HCT116 (cell line): ENCODE measurements at regions not wholly inside any gene's neighbourhood (a gene's known extent, or its start where the extent isn't known, plus 50 kb on each side); places are given as distances from the start of the nearest gene placed in this dataset.
A peak's percentile ranks its signal among the peaks of the same experiment; 100 is the strongest.

ENCODE experiments used
- ATAC-seq: fragments of 200-7000 bp; cut with Tn5 transposase; 2 replicates; pipeline ENCODE4 v1.9.1; 2020; ENCODE audit warnings: mild to moderate bottlenecking, moderate library complexity
- BruUV-seq: library from RNA; stranded (reverse); fragments of 400-500 nt; replicated peaks from 2 replicates; lab custom pipeline; 2021; lab: Mats Ljungman, UMichigan
- CTCF ChIA-PET: fragments of 300-600 bp; sonication (Branson Sonifier 250); formaldehyde crosslinking; loops from one replicate; lab custom pipeline; 2021; ENCODE audit warnings: antibody characterized with exemption; lab: Charles Lee
- POLR2A ChIA-PET: fragments of 300-600, 350-600 bp; sonication (Branson Sonifier 250); formaldehyde crosslinking; loops from one replicate; lab custom pipeline; 2021; ENCODE audit warnings: antibody characterized with exemption; lab: Charles Lee
- RAD21 ChIA-PET, 2 experiments: fragments of 300-600 bp; sonication (Branson Sonifier 250); formaldehyde crosslinking; loops; one replicate each; lab custom pipeline; 2023; ENCODE audit warnings: low total read pairs in 2 of 2; ENCODE audit not compliant: uncharacterized antibody in 2 of 2, unreplicated experiment in 2 of 2, low non-redundant PET in 1 of 2; lab: Charles Lee
- DNase-seq: peaks from one replicate; pipeline ENCODE4 v3.0.0-alpha.2; 2010; ENCODE audit warnings: low read depth, low spot score
- H2AFZ ChIP-seq: fragments of 200-600 bp; shearing (Covaris generic), sonication (generic); 2 replicates; pipeline ENCODE4 v1.6.1; 2017; ENCODE audit warnings: low read depth, mixed run types, mixed read lengths, antibody characterized with exemption, low read length; ENCODE audit not compliant: poor library complexity, severe bottlenecking
- H3K27ac ChIP-seq: 2 replicates; pipeline ENCODE4 v1.5.1; 2012; ENCODE audit warnings: low read depth, low read length
- H3K27me3 ChIP-seq: fragments of 200-600 bp; sonication (generic); 2 replicates; pipeline ENCODE4 v1.6.1; 2016; ENCODE audit warnings: mixed run types, low read length, mixed read lengths; ENCODE audit not compliant: insufficient read depth
- H3K36me3 ChIP-seq, 2 experiments: fragments of 200-500 bp in 1 of 2; fragments of 200-600 bp in 1 of 2; sonication (Bioruptor generic) in 1 of 2; sonication (generic) in 1 of 2; 2 replicates each; pipeline versions ENCODE4 v1.5.1 to v1.6.1; 2014 to 2016; ENCODE audit warnings: low read length in 2 of 2, inconsistent platforms in 1 of 2, mixed read lengths in 1 of 2, mixed run types in 1 of 2; ENCODE audit not compliant: insufficient read depth in 2 of 2, control insufficient read depth in 1 of 2
- H3K4me1 ChIP-seq, 2 experiments: fragments of 200-600 bp in 1 of 2; sonication (generic) in 1 of 2; 2 replicates each; pipeline versions ENCODE4 v1.5.1 to v1.6.1; 2012 to 2017; ENCODE audit warnings: low read length in 2 of 2, inconsistent platforms in 1 of 2, mild to moderate bottlenecking in 1 of 2, mixed read lengths in 1 of 2, mixed run types in 1 of 2, moderate library complexity in 1 of 2; ENCODE audit not compliant: insufficient read depth in 2 of 2, control insufficient read depth in 1 of 2
- H3K4me2 ChIP-seq: fragments of 200-600 bp; sonication (generic); 2 replicates; pipeline ENCODE4 v1.6.1; 2017; ENCODE audit warnings: mixed run types, low read length, mixed read lengths
- H3K4me3 ChIP-seq, 2 experiments: fragments of 200-600 bp in 1 of 2; sonication (generic) in 1 of 2; replicated peaks in 1 of 2; 2 replicates each; pipeline ENCODE4 v1.5.1; 2011 to 2016; ENCODE audit warnings: low read length in 2 of 2, control low read depth in 1 of 2, low read depth in 1 of 2, mild to moderate bottlenecking in 1 of 2, mixed read lengths in 1 of 2, mixed run types in 1 of 2
- H3K79me2 ChIP-seq: fragments of 200-600 bp; sonication (generic); 2 replicates; pipeline ENCODE4 v1.6.1; 2017; ENCODE audit warnings: mild to moderate bottlenecking, mixed run types, low read length, moderate library complexity, mixed read lengths; ENCODE audit not compliant: insufficient read depth
- H3K9ac ChIP-seq: fragments of 200-600 bp; sonication (generic); 2 replicates; pipeline ENCODE4 v1.6.1; 2016; ENCODE audit warnings: low read length, mixed read lengths
- H3K9me2 ChIP-seq: fragments of 200-600 bp; sonication (generic), shearing (Covaris generic); 2 replicates; pipeline ENCODE4 v1.6.1; 2017; ENCODE audit warnings: mixed run types, mild to moderate bottlenecking, moderate library complexity; ENCODE audit not compliant: insufficient read depth
- H3K9me3 ChIP-seq, 2 experiments: fragments of 200-500 bp in 1 of 2; fragments of 200-600 bp in 1 of 2; sonication (Bioruptor generic) in 1 of 2; sonication (generic) in 1 of 2; 2 replicates each; pipeline ENCODE4 v1.6.1; 2014 to 2017; ENCODE audit warnings: low read length in 2 of 2, mixed read lengths in 2 of 2, inconsistent platforms in 1 of 2, low read depth in 1 of 2, mild to moderate bottlenecking in 1 of 2, mixed run types in 1 of 2, moderate library complexity in 1 of 2; ENCODE audit not compliant: control insufficient read depth in 1 of 2, insufficient read depth in 1 of 2
- H4K20me1 ChIP-seq: fragments of 200-600 bp; sonication (generic), shearing (Covaris generic); 2 replicates; pipeline ENCODE4 v1.6.1; 2017; ENCODE audit warnings: mixed run types, mild to moderate bottlenecking, moderate library complexity; ENCODE audit not compliant: insufficient read depth
- EGR1 ChIP-seq: IDR thresholded peaks from 2 replicates; pipeline ENCODE4 v1.6.1; 2012; ENCODE audit warnings: low read depth
- ELF1 ChIP-seq: IDR thresholded peaks from 2 replicates; pipeline ENCODE4 v1.6.1; 2012; ENCODE audit warnings: low read depth, borderline replicate concordance
- FOSL1 ChIP-seq: IDR thresholded peaks from 2 replicates; pipeline ENCODE4 v1.6.1; 2012; ENCODE audit warnings: low read depth
- JUND ChIP-seq: IDR thresholded peaks from 2 replicates; pipeline ENCODE4 v1.6.1; 2012
- POLR2A ChIP-seq: IDR thresholded peaks from 2 replicates; pipeline ENCODE4 v1.7.0; 2011; ENCODE audit warnings: borderline replicate concordance; ENCODE audit not compliant: insufficient read depth, insufficient read length; ENCODE audit errors: extremely low read depth
- SRF ChIP-seq: IDR thresholded peaks from 2 replicates; pipeline ENCODE4 v1.6.1; 2012; ENCODE audit warnings: low read depth
- ZFX ChIP-seq: fragments of 450-650 bp; IDR thresholded peaks from 2 replicates; pipeline ENCODE4 v1.6.1; 2017
- ZNF274 ChIP-seq: fragments of 200-500 bp; sonication (Bioruptor generic); IDR thresholded peaks from 2 replicates; pipeline ENCODE4 v1.6.1; 2014; ENCODE audit warnings: mild to moderate bottlenecking, low read depth, low read length, inconsistent platforms
- intact Hi-C: fragments of 100-400 bp; cut with micrococcal nuclease; formaldehyde crosslinking; loops from 2 replicates; pipeline ENCODE4 v1.10.0; 2022
- TF ChIP-seq, protein P1 (sequence below), 3 experiments: fragments of 200-600 bp in 1 of 3; sonication (generic) in 1 of 3; IDR thresholded peaks in 2 of 3; conservative IDR thresholded peaks in 1 of 3; 2 replicates each; pipeline ENCODE4 v1.5.1; 2012 to 2017; ENCODE audit warnings: low read depth in 2 of 3, low read length in 2 of 3, antibody characterized with exemption in 1 of 3, borderline replicate concordance in 1 of 3, control low read depth in 1 of 3, mild to moderate bottlenecking in 1 of 3, mixed read lengths in 1 of 3, mixed run types in 1 of 3, moderate library complexity in 1 of 3; ENCODE audit not compliant: insufficient read depth in 1 of 3
- TF ChIP-seq, protein P2 (sequence below): IDR thresholded peaks from 2 replicates; pipeline ENCODE4 v1.6.1; 2012; ENCODE audit warnings: low read depth
- TF ChIP-seq, protein P3 (sequence below): IDR thresholded peaks from 2 replicates; pipeline ENCODE4 v1.6.1; 2011; ENCODE audit warnings: mild to moderate bottlenecking, low read length, moderate library complexity; ENCODE audit not compliant: insufficient replicate concordance; ENCODE audit errors: extremely low read depth

DNA sequence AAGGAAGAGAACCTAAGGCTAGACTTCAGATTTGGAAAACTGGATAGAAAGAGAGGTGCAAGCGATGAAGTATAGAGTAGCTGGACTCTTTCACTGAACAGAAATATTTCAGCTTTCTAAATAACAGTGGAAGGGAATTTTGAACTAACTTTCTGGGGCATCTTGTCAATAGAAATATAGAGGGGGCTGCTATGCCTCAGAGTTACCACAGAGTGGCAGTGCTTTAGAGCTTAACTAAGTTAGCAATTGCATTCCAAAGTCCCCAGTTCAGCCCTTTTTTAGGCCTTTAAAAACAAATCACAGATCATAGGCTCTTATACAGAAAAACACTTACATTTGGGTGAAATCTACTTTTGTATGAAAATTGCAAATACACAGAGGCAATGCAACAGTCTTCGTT, 154.2 kb upstream of the CDH8 start:
- no peak overlapping the region for H3K4me3 ChIP-seq
- TF ChIP-seq POLR2A = no peak
- TF ChIP-seq, protein P1, sequence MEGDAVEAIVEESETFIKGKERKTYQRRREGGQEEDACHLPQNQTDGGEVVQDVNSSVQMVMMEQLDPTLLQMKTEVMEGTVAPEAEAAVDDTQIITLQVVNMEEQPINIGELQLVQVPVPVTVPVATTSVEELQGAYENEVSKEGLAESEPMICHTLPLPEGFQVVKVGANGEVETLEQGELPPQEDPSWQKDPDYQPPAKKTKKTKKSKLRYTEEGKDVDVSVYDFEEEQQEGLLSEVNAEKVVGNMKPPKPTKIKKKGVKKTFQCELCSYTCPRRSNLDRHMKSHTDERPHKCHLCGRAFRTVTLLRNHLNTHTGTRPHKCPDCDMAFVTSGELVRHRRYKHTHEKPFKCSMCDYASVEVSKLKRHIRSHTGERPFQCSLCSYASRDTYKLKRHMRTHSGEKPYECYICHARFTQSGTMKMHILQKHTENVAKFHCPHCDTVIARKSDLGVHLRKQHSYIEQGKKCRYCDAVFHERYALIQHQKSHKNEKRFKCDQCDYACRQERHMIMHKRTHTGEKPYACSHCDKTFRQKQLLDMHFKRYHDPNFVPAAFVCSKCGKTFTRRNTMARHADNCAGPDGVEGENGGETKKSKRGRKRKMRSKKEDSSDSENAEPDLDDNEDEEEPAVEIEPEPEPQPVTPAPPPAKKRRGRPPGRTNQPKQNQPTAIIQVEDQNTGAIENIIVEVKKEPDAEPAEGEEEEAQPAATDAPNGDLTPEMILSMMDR (IDR thresholded peaks at IDR 0.05 in 2 of 3, conservative IDR thresholded peaks at IDR 0.05 in 1 of 3; ENCODE audit: borderline replicate concordance in 1 of 3, insufficient read depth in 1 of 3, low read depth in 2 of 3, low read length in 2 of 3) = 0 out of 6 replicates have a peak, but pooled peaks of 1 of the 3 experiments have one; percentile 21
- TF ChIP-seq ELF1 = no peak
- H3K36me3 ChIP-seq = no peaks in the 10 kb centered on the region
- H3K4me2 ChIP-seq = no peak overlapping the region
- CTCF ChIA-PET = no interaction called here
- no peaks in the 10 kb centered on the region for H4K20me1 ChIP-seq
- ATAC-seq = no peak
- no peaks in the 10 kb centered on the region for H3K9me2 ChIP-seq
- H2AFZ ChIP-seq = no peak overlapping the region
- intact Hi-C loops = no loop called here
- DNase-seq = no peak
- H3K27ac ChIP-seq = no peak overlapping the region
- POLR2A ChIA-PET = no interaction called here
- BruUV-seq = no TSS peak
- no peaks in the 10 kb centered on the region for H3K79me2 ChIP-seq
- RAD21 ChIA-PET = no interaction called here
- no peak overlapping the region for H3K9ac ChIP-seq
- H3K9me3 ChIP-seq = peaks cover 9 to 17% of the 10 kb centered on the region in 2 experiments; a peak in 2 of 4 replicates
- H3K27me3 ChIP-seq = no peaks in the 10 kb centered on the region
- no peaks in the 10 kb centered on the region for H3K4me1 ChIP-seq

DNA sequence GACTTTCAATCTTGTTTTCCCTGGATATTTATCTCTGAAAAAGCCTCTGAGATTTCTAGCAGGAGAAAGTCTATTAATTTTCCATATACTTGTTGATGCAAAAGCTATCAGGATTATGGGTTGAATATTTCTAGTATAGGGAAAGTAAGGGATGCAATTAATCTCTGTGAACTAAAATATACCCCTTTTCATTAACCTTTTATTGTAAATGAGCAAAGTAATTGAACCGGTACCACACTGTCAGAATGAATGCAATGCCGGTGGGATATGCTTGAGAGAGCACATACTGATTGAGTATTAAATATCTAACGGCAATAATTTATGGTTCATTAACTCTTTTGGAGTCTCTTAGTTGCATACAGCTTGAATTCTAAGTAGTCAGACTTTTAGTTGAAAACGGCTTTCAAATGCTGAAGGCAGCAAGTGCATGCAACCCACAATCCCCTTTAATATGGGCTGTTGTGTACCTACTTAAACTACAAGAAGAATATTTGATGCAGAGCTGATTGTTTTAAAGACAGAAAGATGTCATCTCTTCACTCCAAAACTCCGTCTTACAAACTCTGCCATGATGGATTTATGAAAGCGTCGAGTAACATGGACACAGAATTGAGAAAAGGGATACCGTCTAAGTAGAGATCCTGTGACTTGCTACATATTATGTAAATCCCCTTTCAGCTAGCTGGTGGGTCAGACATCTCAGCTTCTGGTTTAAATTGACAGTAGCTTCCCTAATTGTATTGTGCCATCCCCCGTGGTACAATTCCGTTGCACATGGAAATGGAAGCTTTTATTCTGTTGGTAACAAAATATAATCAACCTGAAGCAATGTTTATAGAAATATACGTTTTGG, 141.3 kb upstream of the CDH8 start:
- H3K9ac ChIP-seq = no peak overlapping the region
- H3K36me3 ChIP-seq = no peaks in the 10 kb centered on the region
- intact Hi-C loops = loop anchor here (1.0 kb wide), 1 partner anchor 21 kb away; no protein-coding TSS in a partner anchor
- DNase-seq (no peak), ATAC-seq (no peak)
- ChIA-PET CTCF (no interaction called here), POLR2A (no interaction called here), RAD21 (no interaction called here)
- BruUV-seq = no TSS peak
- no peaks in the 10 kb centered on the region for H3K27me3 ChIP-seq
- no peaks in the 10 kb centered on the region for H4K20me1 ChIP-seq
- no peak overlapping the region for H3K4me3 ChIP-seq
- H3K9me3 ChIP-seq = peaks cover 3 to 7% of the 10 kb centered on the region in 2 experiments; a peak in 2 of 4 replicates
- H3K79me2 ChIP-seq = no peaks in the 10 kb centered on the region
- H3K9me2 ChIP-seq = no peaks in the 10 kb centered on the region
- H3K4me2 ChIP-seq = no peak overlapping the region
- H3K4me1 ChIP-seq = no peaks in the 10 kb centered on the region
- H3K27ac ChIP-seq = no peak overlapping the region
- H2AFZ ChIP-seq = no peak overlapping the region
- TF ChIP-seq ZFX (no peak), FOSL1 (no peak), EGR1 (no peak), SRF (no peak), JUND (no peak), ZNF274 (no peak), ELF1 (no peak)
- TF ChIP-seq, protein P2, sequence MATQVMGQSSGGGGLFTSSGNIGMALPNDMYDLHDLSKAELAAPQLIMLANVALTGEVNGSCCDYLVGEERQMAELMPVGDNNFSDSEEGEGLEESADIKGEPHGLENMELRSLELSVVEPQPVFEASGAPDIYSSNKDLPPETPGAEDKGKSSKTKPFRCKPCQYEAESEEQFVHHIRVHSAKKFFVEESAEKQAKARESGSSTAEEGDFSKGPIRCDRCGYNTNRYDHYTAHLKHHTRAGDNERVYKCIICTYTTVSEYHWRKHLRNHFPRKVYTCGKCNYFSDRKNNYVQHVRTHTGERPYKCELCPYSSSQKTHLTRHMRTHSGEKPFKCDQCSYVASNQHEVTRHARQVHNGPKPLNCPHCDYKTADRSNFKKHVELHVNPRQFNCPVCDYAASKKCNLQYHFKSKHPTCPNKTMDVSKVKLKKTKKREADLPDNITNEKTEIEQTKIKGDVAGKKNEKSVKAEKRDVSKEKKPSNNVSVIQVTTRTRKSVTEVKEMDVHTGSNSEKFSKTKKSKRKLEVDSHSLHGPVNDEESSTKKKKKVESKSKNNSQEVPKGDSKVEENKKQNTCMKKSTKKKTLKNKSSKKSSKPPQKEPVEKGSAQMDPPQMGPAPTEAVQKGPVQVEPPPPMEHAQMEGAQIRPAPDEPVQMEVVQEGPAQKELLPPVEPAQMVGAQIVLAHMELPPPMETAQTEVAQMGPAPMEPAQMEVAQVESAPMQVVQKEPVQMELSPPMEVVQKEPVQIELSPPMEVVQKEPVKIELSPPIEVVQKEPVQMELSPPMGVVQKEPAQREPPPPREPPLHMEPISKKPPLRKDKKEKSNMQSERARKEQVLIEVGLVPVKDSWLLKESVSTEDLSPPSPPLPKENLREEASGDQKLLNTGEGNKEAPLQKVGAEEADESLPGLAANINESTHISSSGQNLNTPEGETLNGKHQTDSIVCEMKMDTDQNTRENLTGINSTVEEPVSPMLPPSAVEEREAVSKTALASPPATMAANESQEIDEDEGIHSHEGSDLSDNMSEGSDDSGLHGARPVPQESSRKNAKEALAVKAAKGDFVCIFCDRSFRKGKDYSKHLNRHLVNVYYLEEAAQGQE = no peak
- TF ChIP-seq, protein P3, sequence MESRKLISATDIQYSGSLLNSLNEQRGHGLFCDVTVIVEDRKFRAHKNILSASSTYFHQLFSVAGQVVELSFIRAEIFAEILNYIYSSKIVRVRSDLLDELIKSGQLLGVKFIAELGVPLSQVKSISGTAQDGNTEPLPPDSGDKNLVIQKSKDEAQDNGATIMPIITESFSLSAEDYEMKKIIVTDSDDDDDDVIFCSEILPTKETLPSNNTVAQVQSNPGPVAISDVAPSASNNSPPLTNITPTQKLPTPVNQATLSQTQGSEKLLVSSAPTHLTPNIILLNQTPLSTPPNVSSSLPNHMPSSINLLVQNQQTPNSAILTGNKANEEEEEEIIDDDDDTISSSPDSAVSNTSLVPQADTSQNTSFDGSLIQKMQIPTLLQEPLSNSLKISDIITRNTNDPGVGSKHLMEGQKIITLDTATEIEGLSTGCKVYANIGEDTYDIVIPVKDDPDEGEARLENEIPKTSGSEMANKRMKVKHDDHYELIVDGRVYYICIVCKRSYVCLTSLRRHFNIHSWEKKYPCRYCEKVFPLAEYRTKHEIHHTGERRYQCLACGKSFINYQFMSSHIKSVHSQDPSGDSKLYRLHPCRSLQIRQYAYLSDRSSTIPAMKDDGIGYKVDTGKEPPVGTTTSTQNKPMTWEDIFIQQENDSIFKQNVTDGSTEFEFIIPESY = no peak
